Lower leg skin (tissue), 4 donors: ENCODE measurements at regions not wholly inside any gene's neighbourhood (a gene's known extent, or its start where the extent isn't known, plus 50 kb on each side); places are given as distances from the start of the nearest gene placed in this dataset.

Experiments
- DNase-seq, 2 donors: peaks; one replicate each; pipeline ENCODE4 v3.0.0-alpha.2; 2019; ENCODE audit warnings: low spot score in 2 of 2
- H3K4me3 ChIP-seq: fragments of 200-600 bp; sonication (generic); 2 replicates; pipeline ENCODE4 v1.5.1; 2017; ENCODE audit warnings: mild to moderate bottlenecking, low read depth; ENCODE audit not compliant: poor library complexity, severe bottlenecking
- CTCF ChIP-seq, 3 donors: fragments of 450-650 bp; IDR thresholded peaks; one replicate each; pipeline ENCODE4 v1.5.1; 2016; ENCODE audit warnings: antibody characterized with exemption in 3 of 3, mild to moderate bottlenecking in 3 of 3, moderate library complexity in 2 of 3
- POLR2A ChIP-seq, 2 donors: fragments of 450-650 bp; IDR thresholded peaks; one replicate each; pipeline ENCODE4 v1.6.1; 2016 to 2017; ENCODE audit warnings: antibody characterized with exemption in 2 of 2, mild to moderate bottlenecking in 1 of 2, moderate library complexity in 1 of 2
- WGBS, 2 donors: methylation state at CpG; one replicate each; pipeline ENCODE4 v1.1.5; 2018; 5-methylcytosine and 5-hydroxymethylcytosine counted together
- intact Hi-C: fragments of 100-400 bp; cut with DNase I; formaldehyde crosslinking; loops from one replicate; pipeline ENCODE4 v1.15.0; 2023; ENCODE audit warnings: low total_unique reads

DNA sequence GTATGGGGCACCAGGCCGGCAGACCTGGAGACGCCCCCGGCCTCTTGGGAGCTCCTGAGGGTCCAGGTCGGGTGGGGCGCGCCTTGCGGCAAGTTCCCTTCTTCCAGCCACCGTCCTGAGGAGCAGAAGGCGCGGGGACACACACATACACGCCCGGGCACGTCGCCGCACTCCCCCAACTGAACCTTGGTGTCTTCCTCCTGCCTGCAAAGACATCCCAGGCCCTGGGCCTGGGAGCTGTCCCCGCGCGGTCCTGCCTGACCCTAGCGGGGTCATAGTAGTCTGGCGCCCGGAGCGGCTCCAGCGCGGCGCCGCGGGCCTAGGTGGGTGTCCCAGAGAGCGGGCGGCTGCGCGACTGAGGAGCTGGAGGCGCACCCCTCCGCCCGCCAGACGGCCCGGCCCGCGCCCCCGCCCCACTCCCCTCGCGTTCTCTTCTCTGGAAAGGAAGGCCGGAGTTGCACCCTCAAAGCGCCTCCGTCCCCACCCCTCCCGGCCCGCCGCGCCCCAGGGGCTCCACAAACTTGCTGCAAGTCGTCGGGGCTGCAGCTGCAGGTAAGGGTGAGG lies 185.9 kb upstream of the LINGO1 start:
- DNase-seq = no peak
- H3K4me3 ChIP-seq = no peak overlapping the region
- WGBS, 2 donors = 14 to 28% methylated on average over 8 to 34 of the region's 50 CpGs
- intact Hi-C loops = loop anchor here (2.0 kb wide), 1 partner anchor 184 kb away; no protein-coding TSS in a partner anchor
- TF ChIP-seq CTCF (IDR thresholded peaks at IDR 0.05) (no peak), POLR2A (IDR thresholded peaks at IDR 0.05) (no peak)

GRCh38 chr15:77817434-77817833 lies 184.7 kb upstream of the LINGO1 start:
- intact Hi-C loops = no loop called here
- no peak for TF ChIP-seq CTCF (IDR thresholded peaks at IDR 0.05)
- 82 to 85% methylated on average over 9 of the region's 9 CpGs for WGBS, 2 donors
- DNase-seq = no peak
- H3K4me3 ChIP-seq = no peak overlapping the region

GRCh38 chr15:77816983-77817382 lies 184.3 kb upstream of the LINGO1 start:
- DNase-seq = no peak
- 28 to 31% methylated on average over 6 to 7 of the region's 7 CpGs for WGBS, 2 donors
- no peak for TF ChIP-seq CTCF (IDR thresholded peaks at IDR 0.05)
- TF ChIP-seq POLR2A (IDR thresholded peaks at IDR 0.05) = no peak
- intact Hi-C loops = no loop called here
- H3K4me3 ChIP-seq = no peak overlapping the region

DNA sequence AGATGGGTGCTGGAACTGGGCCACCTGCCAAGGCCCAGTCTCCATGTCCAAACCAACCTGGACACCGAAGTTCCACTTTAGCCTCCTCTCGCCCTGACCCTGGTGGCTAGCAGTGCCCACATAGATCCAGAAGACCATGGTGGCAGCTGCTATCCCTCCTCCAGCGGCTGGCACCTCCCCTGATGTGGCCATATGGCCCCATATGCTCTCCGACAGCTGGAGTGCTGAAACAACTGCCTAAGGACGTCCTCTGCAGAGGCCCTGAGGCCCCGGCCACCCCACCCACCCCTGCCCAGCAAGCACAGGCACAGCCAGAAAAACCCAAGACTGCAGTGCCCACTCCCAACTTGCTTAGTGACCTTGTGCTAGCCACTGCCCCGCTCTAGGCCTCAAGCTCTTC lies 182.3 kb upstream of the LINGO1 start:
- 77 to 87% methylated on average over 7 of the region's 7 CpGs for WGBS, 2 donors

DNA sequence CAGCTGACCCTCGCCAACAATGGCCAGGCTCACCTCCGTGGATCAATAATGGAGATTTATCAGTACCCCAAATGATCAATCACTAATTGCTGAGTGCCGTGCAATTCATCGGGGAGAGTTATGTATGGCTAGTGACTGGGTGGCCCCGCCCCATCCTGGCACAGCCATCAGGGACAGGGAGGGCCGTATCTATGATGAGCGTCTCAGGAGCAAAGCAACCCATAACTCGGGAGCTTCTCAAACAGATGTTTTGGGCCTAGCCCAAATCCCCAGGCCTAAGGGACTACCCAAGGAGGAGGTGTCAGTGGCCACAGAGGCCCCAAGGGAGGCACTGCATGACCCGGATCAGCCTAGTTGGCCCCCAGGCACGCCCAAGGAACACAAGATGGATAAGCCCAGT lies 180.0 kb upstream of the LINGO1 start:
- 57 to 67% methylated on average over 9 to 10 of the region's 10 CpGs for WGBS, 2 donors
- intact Hi-C loops = no loop called here
- no peak for TF ChIP-seq POLR2A (IDR thresholded peaks at IDR 0.05)
- TF ChIP-seq CTCF (IDR thresholded peaks at IDR 0.05) = no peak
- no peak for DNase-seq
- no peak overlapping the region for H3K4me3 ChIP-seq

More for the DNA sequence above, 182.3 kb upstream of the LINGO1 start:
- no peak for TF ChIP-seq POLR2A (IDR thresholded peaks at IDR 0.05)
- TF ChIP-seq CTCF (IDR thresholded peaks at IDR 0.05) = no peak
- intact Hi-C loops = no loop called here
- DNase-seq = no peak
- no peak overlapping the region for H3K4me3 ChIP-seq

DNA sequence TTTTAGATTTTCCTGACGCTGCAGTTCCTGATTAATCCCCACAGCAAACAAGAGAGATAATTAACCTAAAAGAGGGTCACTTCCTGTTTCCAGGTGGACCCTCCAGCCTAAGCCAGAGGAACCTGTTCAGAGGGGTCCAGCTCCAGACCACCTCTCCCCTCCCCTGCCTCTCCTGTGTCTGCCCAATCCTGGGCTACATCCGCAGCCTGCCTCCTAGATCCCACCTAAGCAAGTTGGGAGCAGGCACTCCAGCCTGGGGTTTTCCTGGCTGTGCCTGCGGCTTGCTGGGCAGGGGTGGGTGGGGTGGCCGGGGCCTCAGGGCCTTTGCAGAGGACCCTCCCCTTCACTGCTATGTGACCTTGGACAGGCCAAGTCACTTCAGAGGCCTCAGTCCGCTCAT lies 178.6 kb upstream of the LINGO1 start:
- no peak overlapping the region for H3K4me3 ChIP-seq
- WGBS, 2 donors = 57 to 67% methylated on average over 5 of the region's 5 CpGs
- no peak for DNase-seq
- intact Hi-C loops = no loop called here
- TF ChIP-seq POLR2A (IDR thresholded peaks at IDR 0.05) = no peak
- TF ChIP-seq CTCF (IDR thresholded peaks at IDR 0.05) = no peak
